ENCODE measurements at regions not wholly inside any gene's neighbourhood (a gene's known extent, or its start where the extent isn't known, plus 50 kb on each side); places are given as distances from the start of the nearest gene placed in this dataset.

GRCh38 chr9:26477963-26478362, 414.6 kb downstream of the CAAP1 start:
- Histone ChIP-seq H3K36me3 (no peaks in the 10 kb centered on the region), H3K4me3 (no peak overlapping the region), H3K4me1 (ENCODE audit: low read depth) (no peaks in the 10 kb centered on the region), H3K27me3 (no peaks in the 10 kb centered on the region), H3K27ac (no peak overlapping the region), H3K9me3 (ENCODE audit: low read depth) (no peaks in the 10 kb centered on the region)
- no peak for DNase-seq (ENCODE audit: low read depth in 1 of 2, low spot score in 1 of 2)
- TF ChIP-seq CTCF (IDR thresholded peaks at IDR 0.05; ENCODE audit: low read depth, low read length), result no peak

- Histone ChIP-seq H3K27ac (no peak overlapping the region), H3K36me3 (no peaks in the 10 kb centered on the region), H3K9me3 (ENCODE audit: low read depth) (no peaks in the 10 kb centered on the region), H3K27me3 (no peaks in the 10 kb centered on the region), H3K4me3 (no peak overlapping the region), H3K4me1 (ENCODE audit: low read depth) (no peaks in the 10 kb centered on the region)
- DNase-seq (ENCODE audit: low read depth in 1 of 2, low spot score in 1 of 2), result no peak
- no peak for TF ChIP-seq CTCF (IDR thresholded peaks at IDR 0.05; ENCODE audit: low read depth, low read length)
Observed at GRCh38 chr9:26471261-26471660, 421.3 kb downstream of the CAAP1 start.

- H3K36me3 ChIP-seq, result no peaks in the 10 kb centered on the region
- DNase-seq (ENCODE audit: low read depth in 1 of 2, low spot score in 1 of 2), result no peak
- H3K9me3 ChIP-seq (ENCODE audit: low read depth), result no peaks in the 10 kb centered on the region
- no peaks in the 10 kb centered on the region for H3K27me3 ChIP-seq
- TF ChIP-seq CTCF (IDR thresholded peaks at IDR 0.05; ENCODE audit: low read depth, low read length), result no peak
- H3K27ac ChIP-seq, result no peak overlapping the region
- no peaks in the 10 kb centered on the region for H3K4me1 ChIP-seq (ENCODE audit: low read depth)
- H3K4me3 ChIP-seq, result no peak overlapping the region
Observed at GRCh38 chr9:26470284-26470683, 422.3 kb downstream of the CAAP1 start.

- no peaks in the 10 kb centered on the region for H3K9me3 ChIP-seq (ENCODE audit: low read depth)
- no peak for DNase-seq (ENCODE audit: low read depth in 1 of 2, low spot score in 1 of 2)
- no peaks in the 10 kb centered on the region for H3K4me1 ChIP-seq (ENCODE audit: low read depth)
- no peaks in the 10 kb centered on the region for H3K36me3 ChIP-seq
- H3K27me3 ChIP-seq, result no peaks in the 10 kb centered on the region
- TF ChIP-seq CTCF (IDR thresholded peaks at IDR 0.05; ENCODE audit: low read depth, low read length), result no peak
- no peak overlapping the region for H3K27ac ChIP-seq
- H3K4me3 ChIP-seq, result no peak overlapping the region
Observed at GRCh38 chr9:26463837-26464236, 428.8 kb downstream of the CAAP1 start.

GRCh38 chr9:26462751-26463150, 429.9 kb downstream of the CAAP1 start:
- DNase-seq (ENCODE audit: low read depth in 1 of 2, low spot score in 1 of 2), result no peak
- Histone ChIP-seq H3K9me3 (ENCODE audit: low read depth) (no peaks in the 10 kb centered on the region), H3K36me3 (no peaks in the 10 kb centered on the region), H3K27ac (no peak overlapping the region), H3K27me3 (no peaks in the 10 kb centered on the region), H3K4me1 (ENCODE audit: low read depth) (no peaks in the 10 kb centered on the region), H3K4me3 (no peak overlapping the region)
- no peak for TF ChIP-seq CTCF (IDR thresholded peaks at IDR 0.05; ENCODE audit: low read depth, low read length)

GRCh38 chr9:26462213-26462612, 430.4 kb downstream of the CAAP1 start:
- H3K9me3 ChIP-seq (ENCODE audit: low read depth), result no peaks in the 10 kb centered on the region
- H3K4me3 ChIP-seq, result no peak overlapping the region
- no peaks in the 10 kb centered on the region for H3K27me3 ChIP-seq
- H3K4me1 ChIP-seq (ENCODE audit: low read depth), result no peaks in the 10 kb centered on the region
- DNase-seq (ENCODE audit: low read depth in 1 of 2, low spot score in 1 of 2), result peak in 1 of 2 donors; percentile 55
- no peak overlapping the region for H3K27ac ChIP-seq
- no peaks in the 10 kb centered on the region for H3K36me3 ChIP-seq
- no peak for TF ChIP-seq CTCF (IDR thresholded peaks at IDR 0.05; ENCODE audit: low read depth, low read length)
